Activated CD4-positive, alpha-beta T cell treated with anti-CD3 and anti-CD28 coated beads, Interleukin-2, amount 50 U/mL, for 48 hours (primary cell): ENCODE measurements at regions not wholly inside any gene's neighbourhood (a gene's known extent, or its start where the extent isn't known, plus 50 kb on each side); places are given as distances from the start of the nearest gene placed in this dataset.

Source experiments
- DNase-seq, 2 experiments: peaks; one replicate each; pipeline ENCODE4 v3.0.0-alpha.2; 2020

- no peak for DNase-seq
Observed at GRCh38 chr10:58971796-58972491, 204.5 kb upstream of the PHYHIPL start.

GRCh38 chr10:58972576-58973234, 203.7 kb upstream of the PHYHIPL start:
- no peak for DNase-seq

GRCh38 chr10:58973235-58973595, 203.2 kb upstream of the PHYHIPL start:
- no peak for DNase-seq

GRCh38 chr10:58976254-58976653, 200.2 kb upstream of the PHYHIPL start:
- no peak for DNase-seq

- no peak for DNase-seq
Observed at GRCh38 chr10:58979711-58980110, 196.7 kb upstream of the PHYHIPL start.

- no peak for DNase-seq
Observed at GRCh38 chr10:58980826-58981415, 195.5 kb upstream of the PHYHIPL start.

GRCh38 chr10:58981846-58982245, 194.6 kb upstream of the PHYHIPL start:
- no peak for DNase-seq

GRCh38 chr10:58982470-58983239, 193.8 kb upstream of the PHYHIPL start:
- no peak for DNase-seq

GRCh38 chr10:58985216-58985615, 191.2 kb upstream of the PHYHIPL start:
- no peak for DNase-seq

- DNase-seq: no peak
Observed at GRCh38 chr10:58989486-58990039, 186.9 kb upstream of the PHYHIPL start.

- no peak for DNase-seq
Observed at GRCh38 chr10:58990693-58991092, 185.8 kb upstream of the PHYHIPL start.

- no peak for DNase-seq
Observed at GRCh38 chr10:58991856-58992255, 184.6 kb upstream of the PHYHIPL start.

- DNase-seq: no peak
Observed at GRCh38 chr10:58992830-58993460, 183.5 kb upstream of the PHYHIPL start.

- DNase-seq: no peak
Observed at GRCh38 chr10:58993480-58994221, 182.8 kb upstream of the PHYHIPL start.

- DNase-seq: no peak
Observed at GRCh38 chr10:58994226-58995057, 182.0 kb upstream of the PHYHIPL start.

GRCh38 chr10:58995058-58995596, 181.3 kb upstream of the PHYHIPL start:
- DNase-seq: no peak

- no peak for DNase-seq
Observed at GRCh38 chr10:58996063-58996462, 180.4 kb upstream of the PHYHIPL start.

- no peak for DNase-seq
Observed at GRCh38 chr10:58996866-58997265, 179.6 kb upstream of the PHYHIPL start.

- DNase-seq: no peak
Observed at GRCh38 chr10:58998924-58999713, 177.3 kb upstream of the PHYHIPL start.
